ENCODE measurements at regions not wholly inside any gene's neighbourhood (a gene's known extent, or its start where the extent isn't known, plus 50 kb on each side); places are given as distances from the start of the nearest gene placed in this dataset.

- DNase-seq (ENCODE audit: low read depth), result no peak
Observed at GRCh38 chr13:78334059-78334458, 269.3 kb downstream of the POU4F1 start.

- DNase-seq (ENCODE audit: low read depth), result no peak
Observed at GRCh38 chr13:78326633-78327032, 276.7 kb downstream of the POU4F1 start.

GRCh38 chr13:78325585-78325984 is 277.8 kb downstream of the POU4F1 start:
- DNase-seq (ENCODE audit: low read depth), result no peak

- DNase-seq (ENCODE audit: low read depth), result no peak
Observed at GRCh38 chr13:78323848-78324247, 279.5 kb downstream of the POU4F1 start.

- DNase-seq (ENCODE audit: low read depth), result no peak
Observed at GRCh38 chr13:78323040-78323439, 280.3 kb downstream of the POU4F1 start.

GRCh38 chr13:78319101-78319627 is 284.2 kb downstream of the POU4F1 start:
- no peak for DNase-seq (ENCODE audit: low read depth)

DNA sequence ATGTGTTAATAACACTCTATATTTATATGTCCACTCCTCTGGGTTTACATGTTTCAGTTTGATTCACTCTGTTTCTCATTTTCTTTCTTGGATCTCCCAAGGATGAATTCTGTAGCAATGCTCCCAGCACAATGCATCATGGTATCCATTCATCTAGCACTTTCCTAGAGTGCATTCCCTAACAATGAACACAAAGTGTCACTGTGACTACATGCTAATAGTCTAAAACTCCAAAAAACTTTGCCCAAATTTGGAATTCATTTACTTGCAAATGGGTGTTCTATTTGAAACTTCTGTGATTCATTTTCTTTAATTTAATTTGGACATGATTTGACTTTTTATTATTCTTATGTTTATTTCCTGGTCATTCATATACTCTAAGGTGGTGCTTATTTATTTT is 286.3 kb downstream of the POU4F1 start:
- DNase-seq (ENCODE audit: low read depth), result no peak

- DNase-seq (ENCODE audit: low read depth), result no peak
Observed at GRCh38 chr13:78309497-78310180, 293.7 kb downstream of the POU4F1 start.

DNA sequence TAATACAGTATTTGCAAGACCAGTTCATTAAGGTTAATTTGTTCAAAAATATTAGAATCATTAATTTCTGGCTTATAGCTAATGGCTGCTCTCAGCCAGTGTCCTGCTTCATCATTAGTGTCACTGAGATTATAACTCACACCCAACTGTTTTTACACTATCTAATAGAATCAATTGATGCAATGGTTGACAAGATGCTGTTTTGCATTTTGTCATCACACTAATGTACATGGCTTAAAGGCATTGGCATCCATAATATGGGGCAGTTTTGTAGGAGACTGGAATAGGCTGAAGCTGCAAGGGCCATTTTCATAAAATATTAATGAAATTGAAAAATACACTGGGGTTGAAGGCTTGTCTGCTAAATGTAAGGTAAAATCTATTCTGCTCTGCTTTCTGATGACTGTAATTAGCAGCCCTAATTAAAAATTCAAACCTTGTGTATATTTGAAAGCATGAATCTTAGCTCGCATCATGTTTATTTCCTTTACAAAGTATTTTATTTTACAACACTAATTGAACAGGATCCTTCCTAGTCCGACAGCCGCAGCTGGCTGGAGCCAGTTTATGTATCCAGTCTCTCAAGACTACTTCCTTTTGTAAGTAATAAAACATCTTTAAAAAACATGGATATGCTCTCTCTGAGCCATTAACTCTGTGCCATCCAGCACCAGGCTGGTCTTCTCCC is 296.7 kb downstream of the POU4F1 start:
- no peak for DNase-seq (ENCODE audit: low read depth)

- no peak for DNase-seq (ENCODE audit: low read depth)
Observed at GRCh38 chr13:78305171-78305570, 298.2 kb downstream of the POU4F1 start.

- DNase-seq (ENCODE audit: low read depth), result no peak
Observed at GRCh38 chr13:78299832-78300623, 303.3 kb downstream of the POU4F1 start.

GRCh38 chr13:78298657-78299056 is 304.7 kb downstream of the POU4F1 start:
- DNase-seq (ENCODE audit: low read depth), result no peak

DNA sequence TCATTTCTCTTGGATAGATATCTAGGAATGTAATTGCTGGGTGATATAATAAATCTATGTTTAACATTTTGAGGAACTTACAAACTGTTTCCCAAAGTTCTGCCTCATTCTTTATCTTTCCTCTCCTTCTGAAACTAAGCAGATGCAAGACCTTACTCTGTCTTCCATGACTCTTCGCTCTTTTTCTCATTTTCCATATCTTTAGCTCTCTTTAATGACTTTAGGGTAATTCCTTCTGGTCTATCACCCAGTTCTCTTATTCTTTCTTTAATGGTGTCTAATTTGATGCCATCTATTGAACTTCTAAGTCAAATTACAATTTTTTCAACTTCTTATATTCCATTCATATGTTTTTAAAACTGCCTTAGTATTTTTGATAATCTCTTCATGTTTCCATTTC is 316.6 kb downstream of the POU4F1 start:
- no peak for DNase-seq (ENCODE audit: low read depth)

DNA sequence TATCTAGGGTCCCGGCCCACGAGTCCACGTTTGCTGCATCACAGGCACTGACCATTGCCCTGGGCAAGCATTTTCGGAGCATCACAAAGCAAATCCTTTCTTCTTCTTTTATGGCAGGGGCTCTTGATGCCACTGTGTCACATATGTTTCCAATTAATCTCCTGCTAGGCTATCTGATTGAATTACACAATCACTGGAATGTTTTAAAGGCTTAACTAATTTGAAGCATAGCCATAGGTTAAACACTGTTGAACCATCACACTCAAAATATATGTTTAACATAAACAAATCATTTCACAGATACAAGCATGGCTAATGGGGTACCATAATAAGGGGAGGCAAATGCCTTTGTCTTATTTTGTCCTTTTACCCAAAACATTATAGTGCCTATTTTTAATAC is 338.3 kb downstream of the POU4F1 start:
- DNase-seq (ENCODE audit: low read depth), result no peak

DNA sequence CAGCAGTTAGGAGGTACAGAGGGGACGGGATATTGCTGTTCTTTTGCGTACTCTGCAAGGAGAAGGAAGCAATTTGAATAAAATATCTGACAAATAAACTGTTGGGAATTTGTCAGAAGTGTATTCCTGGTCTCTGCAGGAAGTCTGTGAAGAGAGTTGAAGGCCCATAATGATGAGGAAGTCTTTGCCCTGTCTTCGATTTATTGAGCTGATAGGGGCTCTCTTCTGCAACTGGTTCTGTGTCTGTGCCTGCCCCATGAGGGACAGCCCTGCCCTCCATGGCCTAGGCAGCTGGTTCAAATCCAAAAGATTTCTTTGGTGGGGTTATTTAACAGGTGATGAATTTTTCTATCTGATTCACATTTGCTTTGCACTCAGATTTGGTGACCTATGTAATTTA is 339.7 kb upstream of the EDNRB start:
- no peak for DNase-seq (ENCODE audit: low read depth)

DNA sequence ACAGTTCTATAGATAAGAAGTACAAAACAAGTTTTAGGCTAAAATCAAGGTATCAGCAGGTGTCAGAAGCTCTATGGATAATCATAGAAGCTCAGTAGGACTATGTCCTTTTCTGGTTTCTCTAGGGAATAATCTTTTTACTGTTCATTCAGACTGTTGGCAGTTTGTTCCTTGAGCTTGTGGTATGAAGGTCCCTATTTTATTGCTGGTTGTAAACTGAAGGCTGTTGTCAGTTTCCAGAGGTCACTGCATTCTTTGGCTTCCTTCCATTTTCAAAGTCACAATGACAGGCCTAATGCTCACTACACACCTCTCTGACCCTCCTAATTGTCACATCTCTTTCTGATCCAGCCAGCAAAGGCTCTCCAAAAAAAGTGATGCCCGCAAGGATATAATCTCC is 337.9 kb upstream of the EDNRB start:
- DNase-seq (ENCODE audit: low read depth), result no peak

GRCh38 chr13:78254113-78254512 is 335.5 kb upstream of the EDNRB start:
- DNase-seq (ENCODE audit: low read depth), result no peak

DNA sequence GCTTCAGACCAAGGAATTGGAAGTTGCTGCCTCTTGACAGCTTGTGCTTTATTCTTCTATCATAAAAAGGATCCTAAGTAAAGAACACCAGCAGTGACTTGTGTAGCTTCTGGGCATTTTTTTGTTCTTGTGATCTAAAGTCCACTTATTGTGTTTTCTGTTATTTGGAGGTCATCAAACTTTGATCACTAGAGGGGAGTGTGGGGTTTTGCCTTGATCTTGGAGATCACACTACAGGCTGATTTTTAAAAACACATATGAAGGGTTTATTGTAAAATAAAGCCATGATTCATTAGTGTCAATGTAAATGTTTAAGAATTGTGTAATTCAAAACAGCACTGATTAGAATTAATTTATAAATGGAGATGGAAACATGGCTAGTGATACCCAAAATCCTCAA is 328.7 kb upstream of the EDNRB start:
- DNase-seq (ENCODE audit: low read depth), result no peak

- no peak for DNase-seq (ENCODE audit: low read depth)
Observed at GRCh38 chr13:78241278-78241919, 322.8 kb upstream of the EDNRB start.

- DNase-seq (ENCODE audit: low read depth), result no peak
Observed at GRCh38 chr13:78239714-78240113, 321.1 kb upstream of the EDNRB start.

- DNase-seq (ENCODE audit: low read depth), result no peak
Observed at GRCh38 chr13:78238911-78239310, 320.3 kb upstream of the EDNRB start.

DNA sequence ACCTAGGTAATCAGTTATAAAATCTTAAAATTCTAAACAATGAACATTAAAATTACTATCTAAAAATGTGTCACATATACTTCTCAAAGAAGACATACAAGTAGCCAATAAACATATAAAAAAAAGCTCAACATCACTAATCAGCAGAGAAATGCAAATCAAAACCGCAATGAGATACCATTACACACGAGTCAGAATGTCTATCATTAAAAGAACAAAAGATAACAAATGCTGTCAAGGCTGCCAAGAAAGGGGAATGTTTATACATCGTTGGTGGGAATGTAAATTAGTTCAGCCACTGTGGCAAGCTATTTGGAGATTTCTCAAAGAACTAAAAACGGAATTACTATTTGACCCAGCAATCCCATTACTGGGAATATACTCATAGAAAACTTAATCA is 310.3 kb upstream of the EDNRB start:
- no peak for DNase-seq (ENCODE audit: low read depth)
